ENCODE measurements at regions not wholly inside any gene's neighbourhood (a gene's known extent, or its start where the extent isn't known, plus 50 kb on each side); places are given as distances from the start of the nearest gene placed in this dataset.

- TF ChIP-seq CTCF (IDR thresholded peaks at IDR 0.05) = no peak
- no peak for TF ChIP-seq MYC (IDR thresholded peaks at IDR 0.05; ENCODE audit: borderline replicate concordance, low read length)
- no peak for TF ChIP-seq JUN (IDR thresholded peaks at IDR 0.05)
- TF ChIP-seq CHD2 (IDR thresholded peaks at IDR 0.05; ENCODE audit: low read length, partially characterized antibody) = no peak
- no peak for TF ChIP-seq RAD21 (conservative IDR thresholded peaks at IDR 0.05 in 1 of 2, IDR thresholded peaks at IDR 0.05 in 1 of 2)
- TF ChIP-seq BHLHE40 (IDR thresholded peaks at IDR 0.05; ENCODE audit: low read depth, low read length) = no peak
- no peak for TF ChIP-seq POLR2A (IDR thresholded peaks at IDR 0.05; ENCODE audit: low read length)
- TF ChIP-seq JUNB (IDR thresholded peaks at IDR 0.05) = no peak
- TF ChIP-seq ZFP36 (IDR thresholded peaks at IDR 0.05; ENCODE audit: borderline replicate concordance, partially characterized antibody) = no peak
Measured at GRCh38 chr1:55988963-55989452, 590.4 kb downstream of the PLPP3 start.
